PC-9 (cell line): ENCODE measurements at regions not wholly inside any gene's neighbourhood (a gene's known extent, or its start where the extent isn't known, plus 50 kb on each side); places are given as distances from the start of the nearest gene placed in this dataset.

ENCODE experiments used
- CTCF ChIP-seq: fragments of 200-600 bp; sonication (generic); conservative IDR thresholded peaks from 2 replicates; pipeline ENCODE4 v1.6.1; 2017; ENCODE audit warnings: mixed run types, antibody characterized with exemption, mild to moderate bottlenecking, moderate library complexity
- EZH2 ChIP-seq: fragments of 200-600 bp; sonication (generic); IDR thresholded peaks from 2 replicates; pipeline ENCODE4 v1.8.0; 2017; ENCODE audit warnings: antibody characterized with exemption, low read depth

GRCh38 chr3:19595884-19596283 is 338.1 kb downstream of the EFHB start:
- TF ChIP-seq CTCF: no peak
- TF ChIP-seq EZH2: no peak
